ENCODE measurements at regions not wholly inside any gene's neighbourhood (a gene's known extent, or its start where the extent isn't known, plus 50 kb on each side); places are given as distances from the start of the nearest gene placed in this dataset.

DNA sequence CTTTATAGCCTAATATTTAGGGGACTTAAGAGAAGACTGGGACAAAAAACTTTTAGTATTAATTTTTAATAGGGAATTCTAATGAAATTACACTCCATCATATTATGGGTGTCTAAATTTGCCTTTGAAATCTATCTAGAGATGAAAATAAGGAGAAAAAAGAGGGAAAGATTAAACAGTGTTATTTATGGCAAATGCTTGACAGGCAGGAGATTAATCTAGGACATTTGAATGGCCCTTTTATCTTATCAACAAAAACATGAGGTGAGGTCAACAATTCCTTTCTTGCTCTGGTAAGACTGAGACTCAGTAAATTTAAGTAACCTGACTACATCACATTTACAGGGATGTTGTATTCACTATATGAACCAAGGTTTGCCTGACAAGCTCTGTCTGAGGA lies 852.8 kb upstream of the CTNND2 start:
- H3K9me3 Mint-ChIP-seq = peaks cover 3% of the 10 kb centered on the region
- ATAC-seq = no peak
- no peak overlapping the region for H3K27ac Mint-ChIP-seq
- no peak overlapping the region for H3K4me3 Mint-ChIP-seq
- H3K27me3 Mint-ChIP-seq = no peaks in the 10 kb centered on the region
- no peaks in the 10 kb centered on the region for H3K36me3 Mint-ChIP-seq
- no peaks in the 10 kb centered on the region for H3K4me1 Mint-ChIP-seq

DNA sequence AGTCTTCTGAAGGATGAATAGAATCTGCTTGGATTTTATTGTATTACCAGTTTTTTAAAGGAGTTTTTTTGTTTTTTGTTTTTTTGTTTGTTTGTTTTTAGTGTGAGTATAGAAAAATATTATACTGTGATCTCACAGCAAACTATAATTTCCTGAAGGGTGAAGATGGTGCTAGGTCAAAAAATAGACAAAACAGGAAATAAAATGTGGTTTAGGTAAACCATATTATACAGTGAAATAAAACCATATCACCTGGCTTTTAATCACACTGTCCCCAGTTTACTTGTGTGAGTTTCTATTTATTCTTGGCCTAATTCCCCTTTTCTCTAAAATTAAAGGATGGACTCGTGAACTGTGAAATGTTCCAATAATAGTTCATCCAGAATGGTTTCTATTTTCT lies 841.3 kb upstream of the CTNND2 start:
- ATAC-seq = no peak
- H3K27ac Mint-ChIP-seq = no peak overlapping the region
- H3K27me3 Mint-ChIP-seq = no peaks in the 10 kb centered on the region
- H3K9me3 Mint-ChIP-seq = no peaks in the 10 kb centered on the region
- H3K4me3 Mint-ChIP-seq = no peak overlapping the region
- H3K36me3 Mint-ChIP-seq = no peaks in the 10 kb centered on the region
- no peaks in the 10 kb centered on the region for H3K4me1 Mint-ChIP-seq

DNA sequence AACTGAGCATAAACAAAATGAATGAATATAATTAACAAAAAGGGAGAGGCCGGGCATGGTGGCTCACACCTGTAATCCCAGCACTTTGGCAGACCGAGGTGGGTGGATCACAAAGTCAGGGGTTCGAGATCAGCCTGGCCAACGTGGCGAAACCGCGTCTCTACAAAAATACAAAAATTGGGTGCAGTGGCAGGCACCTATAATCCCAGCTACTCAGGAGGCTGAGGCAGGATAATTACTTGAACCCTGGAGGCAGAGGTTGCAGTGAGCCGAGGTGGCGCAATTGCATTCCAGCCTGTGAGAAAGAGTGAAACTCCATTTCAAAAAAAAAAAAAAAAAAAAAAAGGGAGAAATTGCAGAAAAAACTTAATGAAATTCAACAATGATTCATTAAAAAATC lies 839.3 kb upstream of the CTNND2 start:
- no peak for ATAC-seq
- Mint-ChIP-seq H3K4me3 (no peak overlapping the region), H3K27me3 (no peaks in the 10 kb centered on the region)

DNA sequence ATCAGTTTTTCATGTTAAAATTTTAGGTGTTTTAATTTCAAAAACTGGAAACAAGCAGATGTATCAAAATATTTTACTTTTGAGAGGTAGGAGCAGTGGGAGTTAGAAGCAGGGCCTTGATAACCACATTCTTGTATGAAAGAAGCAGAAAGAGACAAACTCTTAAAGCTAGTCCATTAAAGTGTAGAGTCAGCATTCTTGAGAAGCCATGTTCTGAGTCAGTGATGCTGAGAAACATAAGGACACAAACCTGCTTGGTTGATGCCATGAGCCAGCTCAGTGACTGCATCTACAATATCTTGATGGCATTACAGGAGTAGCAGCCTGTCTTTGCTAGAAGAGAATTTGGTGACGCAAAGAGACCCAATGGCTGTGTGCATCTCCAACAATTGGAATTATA lies 826.1 kb upstream of the CTNND2 start:
- Mint-ChIP-seq H3K9me3 (peaks cover 9% of the 10 kb centered on the region), H3K27me3 (no peaks in the 10 kb centered on the region), H3K27ac (no peak overlapping the region), H3K4me1 (no peaks in the 10 kb centered on the region), H3K36me3 (no peaks in the 10 kb centered on the region), H3K4me3 (no peak overlapping the region)
- no peak for ATAC-seq

More for the DNA sequence above, 839.3 kb upstream of the CTNND2 start:
- H3K36me3 Mint-ChIP-seq = no peaks in the 10 kb centered on the region
- H3K27ac Mint-ChIP-seq = no peak overlapping the region
- no peaks in the 10 kb centered on the region for H3K4me1 Mint-ChIP-seq
- no peaks in the 10 kb centered on the region for H3K9me3 Mint-ChIP-seq

DNA sequence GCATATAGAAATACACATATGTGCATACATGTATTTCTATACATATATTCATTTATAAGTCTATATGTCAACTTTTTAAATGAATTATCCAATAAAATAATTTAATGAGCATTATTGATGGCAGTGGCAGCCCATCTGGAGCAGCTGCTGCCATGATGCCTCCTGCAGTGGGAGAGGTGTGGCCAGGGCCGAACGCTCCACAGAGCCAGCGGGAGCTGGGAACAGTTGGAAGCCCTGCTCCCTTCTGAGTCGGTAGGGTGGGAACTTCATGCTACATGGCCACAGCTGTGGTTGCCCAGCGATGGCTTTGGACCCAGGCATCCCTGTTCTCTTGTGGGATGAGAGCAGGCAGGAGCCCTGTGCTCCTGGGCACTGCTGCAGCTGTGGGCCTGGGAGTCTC lies 812.4 kb upstream of the CTNND2 start:
- H3K4me1 Mint-ChIP-seq = no peaks in the 10 kb centered on the region
- H3K36me3 Mint-ChIP-seq = no peaks in the 10 kb centered on the region
- no peak overlapping the region for H3K4me3 Mint-ChIP-seq
- H3K9me3 Mint-ChIP-seq = peaks cover 8% of the 10 kb centered on the region
- no peak overlapping the region for H3K27ac Mint-ChIP-seq
- ATAC-seq = no peak
- H3K27me3 Mint-ChIP-seq = no peaks in the 10 kb centered on the region

DNA sequence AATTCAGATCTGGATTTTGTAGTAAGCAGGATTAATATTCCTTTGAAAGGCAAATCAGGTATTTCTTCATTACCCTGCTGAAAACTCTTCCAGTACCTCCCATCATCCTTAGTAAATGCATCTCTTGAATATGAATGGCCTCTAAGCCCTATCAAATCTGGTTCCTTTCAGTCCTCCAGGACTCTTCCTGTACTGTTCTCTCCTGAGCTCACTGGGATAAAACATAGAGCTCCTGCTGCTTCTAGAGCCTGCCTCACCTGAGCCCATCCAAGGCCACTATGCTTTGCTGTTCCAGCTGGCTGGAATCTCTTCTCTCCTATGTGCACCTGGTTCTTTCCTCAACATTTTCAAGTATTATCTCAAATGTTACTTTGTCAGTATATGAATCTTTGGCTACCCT lies 803.3 kb upstream of the CTNND2 start:
- Mint-ChIP-seq H3K27ac (no peak overlapping the region), H3K4me3 (no peak overlapping the region), H3K27me3 (no peaks in the 10 kb centered on the region), H3K4me1 (no peaks in the 10 kb centered on the region), H3K36me3 (no peaks in the 10 kb centered on the region), H3K9me3 (peaks cover 4% of the 10 kb centered on the region)
- ATAC-seq = no peak

DNA sequence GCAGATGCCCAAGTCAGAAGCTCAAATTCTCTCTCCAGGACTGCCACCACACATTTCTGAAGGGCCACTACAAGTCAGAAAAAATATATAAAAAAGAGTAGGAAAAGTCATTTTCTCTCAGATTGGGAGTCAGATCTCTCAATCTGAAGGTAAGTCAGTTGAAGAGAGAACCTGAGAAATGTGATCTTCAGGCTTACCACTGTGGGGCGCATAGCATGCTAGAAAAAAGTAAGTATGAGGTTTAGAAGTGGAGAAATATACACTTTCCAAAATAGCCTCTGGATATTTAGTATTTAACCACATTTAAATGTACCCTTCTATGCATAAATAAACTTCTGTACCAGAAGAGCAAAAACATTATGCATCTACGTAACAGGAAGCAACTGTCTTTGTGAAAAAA lies 800.7 kb upstream of the CTNND2 start:
- Mint-ChIP-seq H3K4me3 (no peak overlapping the region), H3K9me3 (peaks cover 4% of the 10 kb centered on the region), H3K36me3 (no peaks in the 10 kb centered on the region), H3K27ac (no peak overlapping the region), H3K4me1 (no peaks in the 10 kb centered on the region), H3K27me3 (no peaks in the 10 kb centered on the region)
- no peak for ATAC-seq

DNA sequence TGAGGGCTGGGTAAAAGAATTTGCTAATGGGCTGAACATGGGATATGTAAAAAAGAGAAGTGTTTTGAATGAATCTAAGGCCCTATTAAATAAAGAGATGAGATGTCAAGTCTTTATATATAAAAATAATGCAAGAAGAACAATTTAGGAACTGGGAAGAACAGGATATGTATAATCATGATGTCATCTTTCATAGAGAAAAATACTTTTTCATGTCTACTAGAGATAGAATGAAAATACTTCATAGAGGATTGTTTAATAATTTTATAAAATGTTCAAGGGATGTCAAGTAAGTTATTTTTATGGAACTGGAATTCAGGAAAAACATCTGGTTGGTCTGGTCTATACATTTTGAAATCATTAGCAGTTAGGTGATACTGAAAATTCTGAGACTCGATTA lies 799.0 kb upstream of the CTNND2 start:
- H3K27ac Mint-ChIP-seq = no peak overlapping the region
- H3K4me3 Mint-ChIP-seq = no peak overlapping the region

DNA sequence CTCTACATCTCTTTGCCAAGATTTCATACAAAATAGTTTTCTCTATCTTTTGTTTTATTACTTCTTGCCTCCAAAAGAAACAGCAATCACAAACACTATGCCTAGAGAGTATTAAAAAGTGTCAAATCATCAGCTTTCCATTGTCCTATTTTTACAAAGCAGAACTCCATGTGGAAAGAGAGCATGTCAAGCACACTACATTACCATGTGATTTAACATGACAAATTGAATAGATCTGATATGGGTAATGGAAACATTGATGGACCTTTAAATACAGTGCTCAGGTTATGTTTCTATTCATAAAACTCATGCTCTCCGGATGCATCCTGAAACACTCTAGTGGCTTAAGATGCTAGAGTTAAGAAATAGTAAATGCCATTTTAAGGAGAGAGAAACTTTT lies 791.4 kb upstream of the CTNND2 start:
- no peak overlapping the region for H3K27ac Mint-ChIP-seq
- H3K27me3 Mint-ChIP-seq = no peaks in the 10 kb centered on the region
- no peak overlapping the region for H3K4me3 Mint-ChIP-seq
- H3K36me3 Mint-ChIP-seq = no peaks in the 10 kb centered on the region
- ATAC-seq = no peak
- H3K4me1 Mint-ChIP-seq = no peaks in the 10 kb centered on the region
- peaks cover 3% of the 10 kb centered on the region for H3K9me3 Mint-ChIP-seq

More for the DNA sequence above, 799.0 kb upstream of the CTNND2 start:
- no peak for ATAC-seq
- Mint-ChIP-seq H3K9me3 (peaks cover 4% of the 10 kb centered on the region), H3K27me3 (no peaks in the 10 kb centered on the region), H3K36me3 (no peaks in the 10 kb centered on the region), H3K4me1 (no peaks in the 10 kb centered on the region)

DNA sequence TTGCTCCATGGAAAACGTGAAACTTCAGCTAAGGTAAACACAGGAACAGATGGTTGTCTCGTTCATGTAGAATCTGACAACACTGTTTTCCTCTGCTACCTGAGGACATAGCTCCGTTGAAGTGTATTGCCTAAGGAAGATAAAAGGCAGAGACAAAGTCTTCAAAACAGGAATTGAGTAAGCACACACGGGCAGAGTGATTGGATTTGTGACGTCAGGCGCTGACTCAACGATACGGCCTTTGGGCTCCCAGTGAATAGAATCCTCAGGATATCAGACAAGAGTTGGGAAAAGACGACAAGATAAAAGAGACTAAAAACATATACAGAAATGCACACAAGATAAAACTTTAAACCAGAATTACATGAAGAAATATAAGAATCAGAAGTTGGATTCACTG lies 787.1 kb upstream of the CTNND2 start:
- H3K9me3 Mint-ChIP-seq = peaks cover 8% of the 10 kb centered on the region
- H3K4me1 Mint-ChIP-seq = no peaks in the 10 kb centered on the region
- H3K27ac Mint-ChIP-seq = no peak overlapping the region
- H3K4me3 Mint-ChIP-seq = no peak overlapping the region
- no peaks in the 10 kb centered on the region for H3K27me3 Mint-ChIP-seq
- no peak for ATAC-seq
- H3K36me3 Mint-ChIP-seq = no peaks in the 10 kb centered on the region

DNA sequence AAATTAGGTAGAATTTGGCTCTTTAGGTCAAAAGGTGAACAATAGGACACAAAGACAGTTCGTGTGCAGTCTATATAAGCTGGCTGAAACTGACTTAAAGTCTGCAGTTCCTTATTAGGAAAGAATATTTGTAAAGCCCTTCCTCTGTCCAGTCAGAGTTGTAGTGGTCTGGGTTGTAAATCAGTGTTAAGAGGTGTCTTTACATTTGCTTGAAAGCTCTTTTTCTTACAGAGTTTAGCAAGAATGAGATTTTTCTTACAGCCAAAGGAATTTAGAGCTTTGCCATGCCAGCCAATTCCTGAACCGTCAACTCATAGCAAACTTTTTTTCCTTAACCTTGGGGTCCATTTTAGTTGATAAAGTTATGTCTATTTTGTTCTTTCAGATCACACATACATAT lies 786.1 kb upstream of the CTNND2 start:
- ATAC-seq = no peak
- peaks cover 8% of the 10 kb centered on the region for H3K9me3 Mint-ChIP-seq
- no peaks in the 10 kb centered on the region for H3K36me3 Mint-ChIP-seq
- H3K4me3 Mint-ChIP-seq = no peak overlapping the region
- H3K27me3 Mint-ChIP-seq = no peaks in the 10 kb centered on the region
- no peaks in the 10 kb centered on the region for H3K4me1 Mint-ChIP-seq
- no peak overlapping the region for H3K27ac Mint-ChIP-seq

DNA sequence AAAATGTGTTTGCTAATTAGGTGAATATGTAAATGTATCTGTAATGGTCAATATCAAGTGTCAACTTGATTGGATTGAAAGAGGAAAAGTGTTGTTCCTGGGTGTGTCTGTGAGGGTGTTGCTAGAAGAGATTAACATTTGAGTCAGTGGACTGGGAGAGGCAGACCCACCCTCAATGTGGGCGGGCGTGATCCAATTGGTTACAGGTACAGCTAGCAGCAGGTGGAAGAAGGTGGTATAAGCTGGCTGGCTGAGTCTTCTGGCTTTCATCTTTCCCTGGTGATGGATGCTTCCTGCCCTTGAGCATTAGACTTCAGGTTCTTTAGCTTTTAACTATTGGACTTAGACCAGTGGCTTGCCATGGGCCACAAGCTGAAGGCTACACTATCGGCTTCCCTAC lies 779.0 kb upstream of the CTNND2 start:
- Mint-ChIP-seq H3K27me3 (no peaks in the 10 kb centered on the region), H3K4me1 (no peaks in the 10 kb centered on the region), H3K4me3 (no peak overlapping the region), H3K27ac (no peak overlapping the region), H3K9me3 (peaks cover 3% of the 10 kb centered on the region), H3K36me3 (no peaks in the 10 kb centered on the region)
- no peak for ATAC-seq

DNA sequence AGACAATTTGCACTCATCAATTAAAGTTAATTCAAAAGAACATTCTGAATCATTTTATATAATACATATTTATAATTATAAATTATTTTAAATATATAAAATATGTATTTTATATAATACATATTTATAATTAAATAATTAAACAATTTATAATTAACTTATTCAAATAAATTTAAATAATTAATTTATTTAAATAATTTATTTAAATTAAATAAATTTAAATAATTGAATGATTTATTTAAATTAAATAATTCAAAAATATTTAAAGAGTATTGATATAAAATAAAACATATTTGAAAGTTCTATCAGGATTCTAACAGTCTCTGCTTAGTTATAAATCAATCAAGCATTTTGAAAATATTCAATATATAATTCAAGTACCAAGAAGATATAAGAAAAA lies 775.5 kb upstream of the CTNND2 start:
- H3K27me3 Mint-ChIP-seq = no peaks in the 10 kb centered on the region
- H3K4me1 Mint-ChIP-seq = no peaks in the 10 kb centered on the region
- peaks cover 7% of the 10 kb centered on the region for H3K9me3 Mint-ChIP-seq
- ATAC-seq = no peak
- no peak overlapping the region for H3K27ac Mint-ChIP-seq
- H3K4me3 Mint-ChIP-seq = no peak overlapping the region
- H3K36me3 Mint-ChIP-seq = no peaks in the 10 kb centered on the region

DNA sequence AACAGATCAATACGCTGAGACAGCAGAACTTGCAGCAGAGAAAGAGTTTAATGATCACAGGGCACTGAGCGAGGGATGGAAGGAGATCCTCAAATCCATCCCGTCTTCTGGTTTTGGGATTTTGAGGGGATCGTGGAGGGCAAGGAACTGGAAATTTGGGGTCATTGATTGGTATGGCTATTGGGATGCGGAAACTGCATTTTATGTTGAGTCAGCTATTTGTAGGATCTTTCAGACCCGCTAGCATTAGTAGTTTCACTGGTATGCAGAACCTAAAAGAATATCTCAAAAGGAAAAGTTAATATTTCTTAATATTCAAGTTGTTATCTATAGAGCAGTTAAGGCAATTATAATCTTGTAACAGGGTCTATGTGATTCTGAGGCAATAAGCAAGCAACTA lies 771.7 kb upstream of the CTNND2 start:
- Mint-ChIP-seq H3K9me3 (peaks cover 5% of the 10 kb centered on the region), H3K4me1 (no peaks in the 10 kb centered on the region), H3K27me3 (no peaks in the 10 kb centered on the region), H3K36me3 (no peaks in the 10 kb centered on the region), H3K27ac (no peak overlapping the region), H3K4me3 (no peak overlapping the region)
- ATAC-seq = no peak

DNA sequence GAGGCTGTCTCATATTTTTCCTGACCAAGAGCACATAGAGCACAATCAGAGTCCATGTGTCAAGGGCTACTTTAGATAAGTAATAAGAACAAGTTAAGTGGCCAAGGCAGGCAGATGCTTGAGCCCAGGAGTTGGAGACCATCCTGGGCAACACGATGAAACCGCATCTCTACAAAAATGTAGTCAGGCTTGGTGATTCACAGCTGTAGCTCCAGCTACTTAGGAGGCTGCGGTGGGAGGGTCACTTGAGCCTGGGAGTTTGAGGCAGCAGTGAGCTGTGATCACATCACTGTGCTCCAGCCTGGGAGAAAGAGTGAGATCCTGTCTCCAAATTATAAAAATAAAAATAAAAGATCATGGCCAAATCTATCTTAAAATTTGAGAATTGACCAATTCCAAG lies 767.9 kb upstream of the CTNND2 start:
- no peak overlapping the region for H3K4me3 Mint-ChIP-seq
- H3K4me1 Mint-ChIP-seq = no peaks in the 10 kb centered on the region
- H3K27me3 Mint-ChIP-seq = no peaks in the 10 kb centered on the region
- no peaks in the 10 kb centered on the region for H3K36me3 Mint-ChIP-seq
- H3K27ac Mint-ChIP-seq = no peak overlapping the region
- H3K9me3 Mint-ChIP-seq = peaks cover 5% of the 10 kb centered on the region
- no peak for ATAC-seq

DNA sequence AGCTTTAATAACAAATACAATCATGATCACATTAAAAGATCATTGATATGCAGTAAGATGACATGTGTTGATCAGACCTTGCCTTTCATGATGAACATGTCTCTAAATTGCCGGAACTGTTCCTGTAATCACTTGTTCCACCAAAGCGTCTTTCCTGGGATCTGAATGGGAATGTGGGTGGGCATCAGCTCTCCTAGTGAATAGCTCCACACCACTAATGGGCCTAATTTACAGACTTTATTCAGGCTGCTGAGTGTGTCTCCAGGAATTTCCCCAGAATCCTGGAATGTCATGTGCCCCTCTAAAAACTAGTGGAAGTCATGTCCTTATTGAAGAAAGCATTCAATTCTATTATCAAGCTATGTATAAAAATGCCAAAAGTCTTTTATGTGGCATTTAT lies 765.1 kb upstream of the CTNND2 start:
- Mint-ChIP-seq H3K9me3 (peaks cover 12% of the 10 kb centered on the region), H3K27me3 (no peaks in the 10 kb centered on the region), H3K36me3 (no peaks in the 10 kb centered on the region), H3K27ac (no peak overlapping the region), H3K4me3 (no peak overlapping the region), H3K4me1 (no peaks in the 10 kb centered on the region)
- ATAC-seq = no peak

DNA sequence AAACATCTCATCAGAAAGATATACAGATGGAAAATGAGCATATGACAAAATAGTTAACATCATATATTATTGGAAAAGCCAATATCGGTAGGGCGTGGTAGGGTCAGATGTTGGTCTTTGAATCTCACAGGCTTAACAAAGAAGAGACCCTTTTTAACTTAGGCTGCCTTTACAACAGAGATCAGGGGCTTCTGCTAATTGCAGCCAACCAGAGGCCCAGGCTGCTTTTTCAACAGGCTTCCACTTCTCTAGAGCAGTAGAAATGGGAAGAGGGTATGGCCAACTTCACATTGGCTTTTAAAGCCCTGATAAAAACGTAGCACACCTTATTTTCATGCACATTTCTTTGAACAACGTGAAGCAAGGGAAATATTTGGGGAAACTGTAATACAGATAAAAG lies 764.3 kb upstream of the CTNND2 start:
- H3K4me1 Mint-ChIP-seq = no peaks in the 10 kb centered on the region
- H3K27ac Mint-ChIP-seq = no peak overlapping the region
- peaks cover 16% of the 10 kb centered on the region for H3K9me3 Mint-ChIP-seq
- H3K36me3 Mint-ChIP-seq = no peaks in the 10 kb centered on the region
- no peaks in the 10 kb centered on the region for H3K27me3 Mint-ChIP-seq
- no peak for ATAC-seq
- H3K4me3 Mint-ChIP-seq = no peak overlapping the region
